Uterus (tissue), 3 donors: ENCODE measurements at regions not wholly inside any gene's neighbourhood (a gene's known extent, or its start where the extent isn't known, plus 50 kb on each side); places are given as distances from the start of the nearest gene placed in this dataset.

Experiments
- DNase-seq, 2 donors: peaks; one replicate each; pipeline ENCODE4 v3.0.0-alpha.2; 2019 to 2020
- H3K27ac ChIP-seq, 2 donors: fragments of 200-600 bp; sonication (generic); 1 replicate in 1 of 2; 2 replicates in 1 of 2; pipeline ENCODE4 v1.5.1; 2016 to 2018
- H3K27me3 ChIP-seq, 2 donors: fragments of 200-600 bp; sonication (generic); one replicate each; pipeline ENCODE4 v1.5.1; 2018 to 2019; ENCODE audit warnings: control low read depth in 1 of 2
- H3K36me3 ChIP-seq, 2 donors: fragments of 200-600 bp; sonication (generic); one replicate each; pipeline ENCODE4 v1.5.1; 2019; ENCODE audit warnings: control low read depth in 1 of 2
- H3K4me1 ChIP-seq, 2 donors: fragments of 200-600 bp; sonication (generic); one replicate each; pipeline ENCODE4 v1.5.1; 2018 to 2019; ENCODE audit warnings: control low read depth in 1 of 2
- H3K4me3 ChIP-seq, 2 donors: fragments of 200-600 bp; sonication (generic); 1 replicate in 1 of 2; 2 replicates in 1 of 2; pipeline ENCODE4 v1.5.1; 2018 to 2019; ENCODE audit warnings: mild to moderate bottlenecking in 1 of 2
- H3K9me3 ChIP-seq, 2 donors: fragments of 200-600 bp; sonication (generic); one replicate each; pipeline ENCODE4 v1.5.1; 2019; ENCODE audit warnings: control low read depth in 1 of 2
- CTCF ChIP-seq, 4 experiments: fragments of 200-600 bp in 2 of 4; fragments of 450-650 bp in 2 of 4; sonication (generic) in 2 of 4; IDR thresholded peaks; one replicate each; pipeline ENCODE4 v1.5.1; 2016 to 2019; ENCODE audit warnings: antibody characterized with exemption in 4 of 4, mild to moderate bottlenecking in 2 of 4, moderate library complexity in 1 of 4
- POLR2A ChIP-seq, 2 donors: fragments of 450-650 bp; IDR thresholded peaks; one replicate each; pipeline ENCODE4 v1.6.1; 2016; ENCODE audit warnings: antibody characterized with exemption in 2 of 2, mild to moderate bottlenecking in 1 of 2, moderate library complexity in 1 of 2
- intact Hi-C: fragments of 100-400 bp; cut with DNase I; formaldehyde crosslinking; loops from one replicate; pipeline ENCODE4 v1.15.1; 2023; ENCODE audit warnings: low total_unique reads
- donor health status: DM: yes; HTN: yes; CAD: no.

- intact Hi-C loops = no loop called here
- H3K27ac ChIP-seq = no peak overlapping the region
- TF ChIP-seq POLR2A (IDR thresholded peaks at IDR 0.05) (no peak), CTCF (IDR thresholded peaks at IDR 0.05) (no peak)
- H3K36me3 ChIP-seq = no peaks in the 10 kb centered on the region
- H3K27me3 ChIP-seq = no peaks in the 10 kb centered on the region
- no peak overlapping the region for H3K4me3 ChIP-seq
- H3K4me1 ChIP-seq = no peaks in the 10 kb centered on the region
- no peaks in the 10 kb centered on the region for H3K9me3 ChIP-seq
- no peak for DNase-seq
Observed at GRCh38 chr18:68256418-68257067, 458.4 kb downstream of the TMX3 start.

- intact Hi-C loops = no loop called here
- TF ChIP-seq CTCF (IDR thresholded peaks at IDR 0.05) (no peak), POLR2A (IDR thresholded peaks at IDR 0.05) (no peak)
- Histone ChIP-seq H3K4me3 (no peak overlapping the region), H3K27ac (no peak overlapping the region), H3K4me1 (no peaks in the 10 kb centered on the region), H3K27me3 (no peaks in the 10 kb centered on the region), H3K9me3 (no peaks in the 10 kb centered on the region), H3K36me3 (no peaks in the 10 kb centered on the region)
- DNase-seq = no peak
Observed at GRCh38 chr18:68244786-68245185, 470.1 kb downstream of the TMX3 start.

GRCh38 chr18:68241881-68242280 is 473.0 kb downstream of the TMX3 start:
- Histone ChIP-seq H3K9me3 (no peaks in the 10 kb centered on the region), H3K27me3 (no peaks in the 10 kb centered on the region), H3K4me3 (no peak overlapping the region), H3K4me1 (no peaks in the 10 kb centered on the region), H3K27ac (no peak overlapping the region), H3K36me3 (no peaks in the 10 kb centered on the region)
- intact Hi-C loops = no loop called here
- TF ChIP-seq POLR2A (IDR thresholded peaks at IDR 0.05) (no peak), CTCF (IDR thresholded peaks at IDR 0.05) (no peak)
- DNase-seq = no peak

GRCh38 chr18:68234676-68235075 is 480.2 kb downstream of the TMX3 start:
- Histone ChIP-seq H3K27ac (no peak overlapping the region), H3K9me3 (no peaks in the 10 kb centered on the region), H3K4me1 (no peaks in the 10 kb centered on the region), H3K36me3 (no peaks in the 10 kb centered on the region), H3K4me3 (no peak overlapping the region), H3K27me3 (no peaks in the 10 kb centered on the region)
- intact Hi-C loops = no loop called here
- no peak for DNase-seq
- no peak for TF ChIP-seq POLR2A (IDR thresholded peaks at IDR 0.05)
- TF ChIP-seq CTCF (IDR thresholded peaks at IDR 0.05) = no peak

GRCh38 chr18:68234131-68234530 is 480.8 kb downstream of the TMX3 start:
- intact Hi-C loops = no loop called here
- Histone ChIP-seq H3K27ac (no peak overlapping the region), H3K4me1 (no peaks in the 10 kb centered on the region), H3K27me3 (no peaks in the 10 kb centered on the region), H3K9me3 (no peaks in the 10 kb centered on the region), H3K36me3 (no peaks in the 10 kb centered on the region), H3K4me3 (no peak overlapping the region)
- TF ChIP-seq CTCF (IDR thresholded peaks at IDR 0.05) = no peak
- TF ChIP-seq POLR2A (IDR thresholded peaks at IDR 0.05) = no peak
- DNase-seq = no peak
